WTC11 (cell line): ENCODE measurements at regions not wholly inside any gene's neighbourhood (a gene's known extent, or its start where the extent isn't known, plus 50 kb on each side); places are given as distances from the start of the nearest gene placed in this dataset.

Experiments
- ATAC-seq: fragments of 200-7000 bp; cut with Tn5 transposase; 2 replicates; pipeline ENCODE4 v1.10.0; 2021; ENCODE audit warnings: mild to moderate bottlenecking, moderate library complexity
- CTCF ChIA-PET: fragments of 300-600 bp; sonication (Branson Sonifier 250); formaldehyde crosslinking; loops from one replicate; lab custom pipeline; 2021; ENCODE audit warnings: antibody characterized with exemption; lab: Charles Lee
- POLR2A ChIA-PET: fragments of 350-600 bp; sonication (Branson Sonifier 250); formaldehyde crosslinking; loops from one replicate; lab custom pipeline; 2021; ENCODE audit warnings: antibody characterized with exemption; lab: Charles Lee
- DNase-seq: peaks from one replicate; pipeline ENCODE4 v3.0.0; 2021; ENCODE audit warnings: low spot score
- H3K27ac Mint-ChIP-seq: 2 replicates; pipeline ENCODE4 v1.8.0; 2021; ENCODE audit warnings: mixed read lengths
- H3K27me3 Mint-ChIP-seq: 2 replicates; pipeline ENCODE4 v1.8.0; 2021; ENCODE audit warnings: low read depth, mild to moderate bottlenecking, moderate library complexity, mixed read lengths
- H3K36me3 Mint-ChIP-seq: 2 replicates; pipeline ENCODE4 v1.8.0; 2021; ENCODE audit warnings: mixed read lengths
- H3K4me1 Mint-ChIP-seq: 2 replicates; pipeline ENCODE4 v1.8.0; 2022; ENCODE audit warnings: mixed read lengths
- H3K4me3 Mint-ChIP-seq: 2 replicates; pipeline ENCODE4 v1.8.0; 2021; ENCODE audit warnings: mild to moderate bottlenecking, moderate library complexity, mixed read lengths
- H3K9me3 Mint-ChIP-seq: 2 replicates; pipeline ENCODE4 v1.8.0; 2021; ENCODE audit warnings: mixed read lengths
- CREM ChIP-seq: sonication (generic); formaldehyde crosslinking; IDR thresholded peaks from 2 replicates; pipeline ENCODE4 v1.8.1; 2022; ENCODE audit warnings: mild to moderate bottlenecking, missing genetic modification reagents, moderate library complexity
- ETV6 ChIP-seq: sonication (generic); formaldehyde crosslinking; IDR thresholded peaks from 2 replicates; pipeline ENCODE4 v1.8.1; 2022; ENCODE audit warnings: mild to moderate bottlenecking, missing genetic modification reagents
- FOXP1 ChIP-seq: sonication (generic); formaldehyde crosslinking; IDR thresholded peaks from 2 replicates; pipeline ENCODE4 v1.8.0; 2022; ENCODE audit warnings: missing genetic modification reagents, mild to moderate bottlenecking, moderate library complexity, borderline replicate concordance
- NR3C1 ChIP-seq: sonication (generic); formaldehyde crosslinking; conservative IDR thresholded peaks from 2 replicates; pipeline ENCODE4 v1.8.1; 2023; ENCODE audit warnings: low read depth, mild to moderate bottlenecking, missing genetic modification reagents
- RELA ChIP-seq: sonication (generic); formaldehyde crosslinking; IDR thresholded peaks from 2 replicates; pipeline ENCODE4 v1.8.1; 2022; ENCODE audit warnings: missing genetic modification reagents, mild to moderate bottlenecking, borderline replicate concordance
- TEAD4 ChIP-seq: sonication (generic); formaldehyde crosslinking; IDR thresholded peaks from 2 replicates; pipeline ENCODE4 v1.8.0; 2022; ENCODE audit warnings: mild to moderate bottlenecking, missing genetic modification reagents
- ZNF121 ChIP-seq: sonication (generic); formaldehyde crosslinking; IDR thresholded peaks from 2 replicates; pipeline ENCODE4 v1.8.0; 2023; ENCODE audit warnings: missing genetic modification reagents
- ZNF263 ChIP-seq: sonication (generic); formaldehyde crosslinking; IDR thresholded peaks from 2 replicates; pipeline ENCODE4 v1.8.1; 2022; ENCODE audit warnings: low read depth, mild to moderate bottlenecking, moderate library complexity, missing genetic modification reagents
- ZNF317 ChIP-seq: sonication (generic); formaldehyde crosslinking; IDR thresholded peaks from 2 replicates; pipeline ENCODE4 v1.8.1; 2023; ENCODE audit warnings: low read depth, mild to moderate bottlenecking, moderate library complexity, missing genetic modification reagents, borderline replicate concordance
- ZNF396 ChIP-seq: fragments of 250-450 bp; sonication (Bioruptor Pico); IDR thresholded peaks from 2 replicates; pipeline ENCODE4 v1.8.0; 2021; ENCODE audit warnings: mild to moderate bottlenecking, moderate library complexity, borderline replicate concordance
- TF ChIP-seq, protein P1 (sequence below): sonication (generic); formaldehyde crosslinking; IDR thresholded peaks from 2 replicates; pipeline ENCODE4 v1.8.1; 2023; ENCODE audit warnings: mild to moderate bottlenecking, missing genetic modification reagents, borderline replicate concordance
- TF ChIP-seq, protein P2 (sequence below): fragments of 250-450 bp; sonication (Bioruptor Pico); IDR thresholded peaks from 2 replicates; pipeline ENCODE4 v1.9.0; 2021; ENCODE audit warnings: mild to moderate bottlenecking
- TF ChIP-seq, protein P3 (sequence below): sonication (generic); formaldehyde crosslinking; conservative IDR thresholded peaks from 2 replicates; pipeline ENCODE4 v1.8.1; 2023; ENCODE audit warnings: mild to moderate bottlenecking, low read depth, missing genetic modification reagents, moderate library complexity
- TF ChIP-seq, protein P4 (sequence below): fragments of 250-450 bp; sonication (Bioruptor Pico); IDR thresholded peaks from 2 replicates; pipeline ENCODE4 v1.9.0; 2021; ENCODE audit warnings: mild to moderate bottlenecking
- TF ChIP-seq, protein P5 (sequence below): sonication (generic); formaldehyde crosslinking; IDR thresholded peaks from 2 replicates; pipeline ENCODE4 v1.8.1; 2023; ENCODE audit warnings: mild to moderate bottlenecking, missing genetic modification reagents

DNA sequence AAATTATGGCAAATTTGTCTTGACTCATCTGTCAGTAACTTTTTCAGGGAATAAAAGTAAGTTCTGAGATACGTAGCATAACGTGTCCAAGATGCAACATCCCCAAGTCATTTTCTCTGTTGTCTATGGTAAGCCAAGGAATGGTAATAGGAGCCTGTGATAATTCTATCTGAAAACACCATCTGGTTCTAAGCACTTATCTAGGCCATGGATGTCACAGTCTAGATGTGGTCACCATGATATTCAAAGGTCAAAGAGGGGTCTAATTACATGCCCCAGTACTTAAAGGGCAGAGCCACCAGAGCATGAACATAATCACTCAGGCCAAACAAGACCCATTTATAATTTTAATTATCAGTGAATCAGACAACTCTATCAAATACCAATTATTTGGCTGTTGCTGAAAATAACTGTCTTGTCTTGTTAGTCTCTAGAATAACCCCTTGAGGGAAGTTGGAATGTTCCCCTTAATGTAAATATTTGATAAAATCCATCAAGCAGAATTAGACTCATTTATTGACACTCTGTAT lies 225.1 kb upstream of the MPPED2 start:
- H3K4me3 Mint-ChIP-seq: no peak overlapping the region
- H3K9me3 Mint-ChIP-seq: peaks cover 5% of the 10 kb centered on the region
- no peak for DNase-seq
- POLR2A ChIA-PET: no interaction called here
- TF ChIP-seq, protein P1, sequence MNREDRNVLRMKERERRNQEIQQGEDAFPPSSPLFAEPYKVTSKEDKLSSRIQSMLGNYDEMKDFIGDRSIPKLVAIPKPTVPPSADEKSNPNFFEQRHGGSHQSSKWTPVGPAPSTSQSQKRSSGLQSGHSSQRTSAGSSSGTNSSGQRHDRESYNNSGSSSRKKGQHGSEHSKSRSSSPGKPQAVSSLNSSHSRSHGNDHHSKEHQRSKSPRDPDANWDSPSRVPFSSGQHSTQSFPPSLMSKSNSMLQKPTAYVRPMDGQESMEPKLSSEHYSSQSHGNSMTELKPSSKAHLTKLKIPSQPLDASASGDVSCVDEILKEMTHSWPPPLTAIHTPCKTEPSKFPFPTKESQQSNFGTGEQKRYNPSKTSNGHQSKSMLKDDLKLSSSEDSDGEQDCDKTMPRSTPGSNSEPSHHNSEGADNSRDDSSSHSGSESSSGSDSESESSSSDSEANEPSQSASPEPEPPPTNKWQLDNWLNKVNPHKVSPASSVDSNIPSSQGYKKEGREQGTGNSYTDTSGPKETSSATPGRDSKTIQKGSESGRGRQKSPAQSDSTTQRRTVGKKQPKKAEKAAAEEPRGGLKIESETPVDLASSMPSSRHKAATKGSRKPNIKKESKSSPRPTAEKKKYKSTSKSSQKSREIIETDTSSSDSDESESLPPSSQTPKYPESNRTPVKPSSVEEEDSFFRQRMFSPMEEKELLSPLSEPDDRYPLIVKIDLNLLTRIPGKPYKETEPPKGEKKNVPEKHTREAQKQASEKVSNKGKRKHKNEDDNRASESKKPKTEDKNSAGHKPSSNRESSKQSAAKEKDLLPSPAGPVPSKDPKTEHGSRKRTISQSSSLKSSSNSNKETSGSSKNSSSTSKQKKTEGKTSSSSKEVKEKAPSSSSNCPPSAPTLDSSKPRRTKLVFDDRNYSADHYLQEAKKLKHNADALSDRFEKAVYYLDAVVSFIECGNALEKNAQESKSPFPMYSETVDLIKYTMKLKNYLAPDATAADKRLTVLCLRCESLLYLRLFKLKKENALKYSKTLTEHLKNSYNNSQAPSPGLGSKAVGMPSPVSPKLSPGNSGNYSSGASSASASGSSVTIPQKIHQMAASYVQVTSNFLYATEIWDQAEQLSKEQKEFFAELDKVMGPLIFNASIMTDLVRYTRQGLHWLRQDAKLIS (CRISPR knock-in tag): no peak
- TF ChIP-seq, all 79 proteins: peak for 0
- no peaks in the 10 kb centered on the region; the same call in 1 of the 2 replicates for H3K27me3 Mint-ChIP-seq
- no peak for ATAC-seq
- H3K36me3 Mint-ChIP-seq: no peaks in the 10 kb centered on the region
- CTCF ChIA-PET: no interaction called here
- no peak overlapping the region for H3K27ac Mint-ChIP-seq
- no peaks in the 10 kb centered on the region for H3K4me1 Mint-ChIP-seq

DNA sequence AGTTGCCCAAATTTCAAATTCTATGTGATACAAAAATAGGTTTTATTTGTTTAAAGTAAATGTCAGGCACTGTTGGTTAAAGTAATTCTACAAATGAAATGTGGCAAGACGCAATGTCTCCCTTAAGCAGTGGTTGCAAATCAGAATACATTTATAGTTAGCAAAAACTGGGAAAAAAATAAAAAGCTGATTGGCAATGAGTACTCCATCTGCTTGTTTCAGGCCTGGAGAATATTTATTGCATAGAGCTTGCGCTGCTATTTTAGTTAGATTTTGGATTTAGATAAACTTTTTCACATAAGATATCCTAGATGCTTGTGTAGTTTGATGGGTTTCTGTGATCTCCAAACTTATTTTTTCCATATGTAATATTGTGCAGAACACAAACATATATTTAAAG lies 224.0 kb upstream of the MPPED2 start:
- CTCF ChIA-PET: interaction anchor here (1.4 kb wide), 1 partner anchor 74 kb away, joined by 3 read pairs; no protein-coding TSS in a partner anchor
- no peak overlapping the region for H3K4me3 Mint-ChIP-seq
- no peaks in the 10 kb centered on the region; the same call in 1 of the 2 replicates for H3K27me3 Mint-ChIP-seq
- H3K9me3 Mint-ChIP-seq: peaks cover 10% of the 10 kb centered on the region
- POLR2A ChIA-PET: no interaction called here
- TF ChIP-seq, protein P2, sequence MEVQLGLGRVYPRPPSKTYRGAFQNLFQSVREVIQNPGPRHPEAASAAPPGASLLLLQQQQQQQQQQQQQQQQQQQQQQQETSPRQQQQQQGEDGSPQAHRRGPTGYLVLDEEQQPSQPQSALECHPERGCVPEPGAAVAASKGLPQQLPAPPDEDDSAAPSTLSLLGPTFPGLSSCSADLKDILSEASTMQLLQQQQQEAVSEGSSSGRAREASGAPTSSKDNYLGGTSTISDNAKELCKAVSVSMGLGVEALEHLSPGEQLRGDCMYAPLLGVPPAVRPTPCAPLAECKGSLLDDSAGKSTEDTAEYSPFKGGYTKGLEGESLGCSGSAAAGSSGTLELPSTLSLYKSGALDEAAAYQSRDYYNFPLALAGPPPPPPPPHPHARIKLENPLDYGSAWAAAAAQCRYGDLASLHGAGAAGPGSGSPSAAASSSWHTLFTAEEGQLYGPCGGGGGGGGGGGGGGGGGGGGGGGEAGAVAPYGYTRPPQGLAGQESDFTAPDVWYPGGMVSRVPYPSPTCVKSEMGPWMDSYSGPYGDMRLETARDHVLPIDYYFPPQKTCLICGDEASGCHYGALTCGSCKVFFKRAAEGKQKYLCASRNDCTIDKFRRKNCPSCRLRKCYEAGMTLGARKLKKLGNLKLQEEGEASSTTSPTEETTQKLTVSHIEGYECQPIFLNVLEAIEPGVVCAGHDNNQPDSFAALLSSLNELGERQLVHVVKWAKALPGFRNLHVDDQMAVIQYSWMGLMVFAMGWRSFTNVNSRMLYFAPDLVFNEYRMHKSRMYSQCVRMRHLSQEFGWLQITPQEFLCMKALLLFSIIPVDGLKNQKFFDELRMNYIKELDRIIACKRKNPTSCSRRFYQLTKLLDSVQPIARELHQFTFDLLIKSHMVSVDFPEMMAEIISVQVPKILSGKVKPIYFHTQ (CRISPR knock-in tag): no peak
- TF ChIP-seq, protein P3, sequence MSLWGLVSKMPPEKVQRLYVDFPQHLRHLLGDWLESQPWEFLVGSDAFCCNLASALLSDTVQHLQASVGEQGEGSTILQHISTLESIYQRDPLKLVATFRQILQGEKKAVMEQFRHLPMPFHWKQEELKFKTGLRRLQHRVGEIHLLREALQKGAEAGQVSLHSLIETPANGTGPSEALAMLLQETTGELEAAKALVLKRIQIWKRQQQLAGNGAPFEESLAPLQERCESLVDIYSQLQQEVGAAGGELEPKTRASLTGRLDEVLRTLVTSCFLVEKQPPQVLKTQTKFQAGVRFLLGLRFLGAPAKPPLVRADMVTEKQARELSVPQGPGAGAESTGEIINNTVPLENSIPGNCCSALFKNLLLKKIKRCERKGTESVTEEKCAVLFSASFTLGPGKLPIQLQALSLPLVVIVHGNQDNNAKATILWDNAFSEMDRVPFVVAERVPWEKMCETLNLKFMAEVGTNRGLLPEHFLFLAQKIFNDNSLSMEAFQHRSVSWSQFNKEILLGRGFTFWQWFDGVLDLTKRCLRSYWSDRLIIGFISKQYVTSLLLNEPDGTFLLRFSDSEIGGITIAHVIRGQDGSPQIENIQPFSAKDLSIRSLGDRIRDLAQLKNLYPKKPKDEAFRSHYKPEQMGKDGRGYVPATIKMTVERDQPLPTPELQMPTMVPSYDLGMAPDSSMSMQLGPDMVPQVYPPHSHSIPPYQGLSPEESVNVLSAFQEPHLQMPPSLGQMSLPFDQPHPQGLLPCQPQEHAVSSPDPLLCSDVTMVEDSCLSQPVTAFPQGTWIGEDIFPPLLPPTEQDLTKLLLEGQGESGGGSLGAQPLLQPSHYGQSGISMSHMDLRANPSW (CRISPR knock-in tag): no peak
- no peak overlapping the region for H3K27ac Mint-ChIP-seq
- no peak for DNase-seq
- no peaks in the 10 kb centered on the region for H3K4me1 Mint-ChIP-seq
- ATAC-seq: no peak
- H3K36me3 Mint-ChIP-seq: no peaks in the 10 kb centered on the region

DNA sequence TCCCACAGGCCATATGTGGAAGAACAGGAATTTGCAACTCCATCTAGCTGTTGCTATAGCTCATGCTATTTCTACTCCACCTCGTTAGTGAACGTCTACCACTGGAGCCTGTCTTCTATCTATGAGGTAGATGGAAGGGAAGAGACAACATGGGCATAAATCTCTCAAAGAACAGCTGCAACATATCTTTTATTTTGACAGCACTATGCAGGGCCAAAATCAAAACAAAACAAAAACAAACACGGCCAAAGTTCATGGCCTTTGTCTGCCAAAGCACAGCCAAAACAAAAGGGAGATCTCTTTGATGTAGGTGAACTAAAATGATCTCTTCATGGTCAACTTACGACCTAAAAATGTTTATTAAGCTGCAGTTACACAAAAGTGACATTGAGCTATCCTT lies 215.2 kb upstream of the MPPED2 start:
- no peak overlapping the region for H3K27ac Mint-ChIP-seq
- ATAC-seq (no peak), DNase-seq (no peak)
- H3K4me3 Mint-ChIP-seq: no peak overlapping the region
- H3K4me1 Mint-ChIP-seq: no peaks in the 10 kb centered on the region
- H3K36me3 Mint-ChIP-seq: no peaks in the 10 kb centered on the region
- ChIA-PET CTCF (no interaction called here), POLR2A (no interaction called here)
- no peaks in the 10 kb centered on the region for H3K27me3 Mint-ChIP-seq
- peaks cover 8% of the 10 kb centered on the region for H3K9me3 Mint-ChIP-seq
- TF ChIP-seq, protein P4, sequence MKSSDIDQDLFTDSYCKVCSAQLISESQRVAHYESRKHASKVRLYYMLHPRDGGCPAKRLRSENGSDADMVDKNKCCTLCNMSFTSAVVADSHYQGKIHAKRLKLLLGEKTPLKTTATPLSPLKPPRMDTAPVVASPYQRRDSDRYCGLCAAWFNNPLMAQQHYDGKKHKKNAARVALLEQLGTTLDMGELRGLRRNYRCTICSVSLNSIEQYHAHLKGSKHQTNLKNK (CRISPR knock-in tag): no peak
- TF ChIP-seq ZNF396 (CRISPR knock-in tag) (no peak), TEAD4 (CRISPR knock-in tag) (no peak), ZNF317 (no peak), CREM (CRISPR knock-in tag) (no peak), NR3C1 (no peak), FOXP1 (CRISPR knock-in tag) (no peak), ZNF121 (no peak), ZNF263 (CRISPR knock-in tag) (no peak), ETV6 (CRISPR knock-in tag) (no peak), RELA (CRISPR knock-in tag) (no peak)
- TF ChIP-seq, protein P5, sequence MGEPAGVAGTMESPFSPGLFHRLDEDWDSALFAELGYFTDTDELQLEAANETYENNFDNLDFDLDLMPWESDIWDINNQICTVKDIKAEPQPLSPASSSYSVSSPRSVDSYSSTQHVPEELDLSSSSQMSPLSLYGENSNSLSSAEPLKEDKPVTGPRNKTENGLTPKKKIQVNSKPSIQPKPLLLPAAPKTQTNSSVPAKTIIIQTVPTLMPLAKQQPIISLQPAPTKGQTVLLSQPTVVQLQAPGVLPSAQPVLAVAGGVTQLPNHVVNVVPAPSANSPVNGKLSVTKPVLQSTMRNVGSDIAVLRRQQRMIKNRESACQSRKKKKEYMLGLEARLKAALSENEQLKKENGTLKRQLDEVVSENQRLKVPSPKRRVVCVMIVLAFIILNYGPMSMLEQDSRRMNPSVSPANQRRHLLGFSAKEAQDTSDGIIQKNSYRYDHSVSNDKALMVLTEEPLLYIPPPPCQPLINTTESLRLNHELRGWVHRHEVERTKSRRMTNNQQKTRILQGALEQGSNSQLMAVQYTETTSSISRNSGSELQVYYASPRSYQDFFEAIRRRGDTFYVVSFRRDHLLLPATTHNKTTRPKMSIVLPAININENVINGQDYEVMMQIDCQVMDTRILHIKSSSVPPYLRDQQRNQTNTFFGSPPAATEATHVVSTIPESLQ (CRISPR knock-in tag): no peak
- TF ChIP-seq, protein P2 (CRISPR knock-in tag): no peak
